ENCODE measurements at regions not wholly inside any gene's neighbourhood (a gene's known extent, or its start where the extent isn't known, plus 50 kb on each side); places are given as distances from the start of the nearest gene placed in this dataset.

GRCh38 chr5:53259176-53259575 is 149.6 kb upstream of the MOCS2 start:
- WGBS (ENCODE audit: insufficient coverage) = 80% methylated on average over 1 of the region's 1 CpG

GRCh38 chr5:53260446-53260845 is 150.9 kb upstream of the MOCS2 start:
- no peak overlapping the region for H3K4me3 ChIP-seq (ENCODE audit: control extremely low read depth in 1 of 5, extremely low read depth in 1 of 5, insufficient read depth in 1 of 5, low read depth in 2 of 5, low read length in 4 of 5)
- intact Hi-C loops (cut with micrococcal nuclease) = no loop called here
- DNase-seq = no peak
- H3K4me2 ChIP-seq (replicated peaks; ENCODE audit: low read depth, low read length, poor library complexity, severe bottlenecking) = no peak overlapping the region
- no peak for ATAC-seq (ENCODE audit: low read depth)
- no peaks in the 10 kb centered on the region for H3K4me1 ChIP-seq (ENCODE audit: control insufficient read depth in 2 of 2, insufficient read depth in 2 of 2, low read length in 2 of 2)
- H3K36me3 ChIP-seq (replicated peaks in 1 of 2; ENCODE audit: control extremely low read depth in 1 of 2, control insufficient read depth in 1 of 2, extremely low read depth in 1 of 2, insufficient read depth in 2 of 2, low read length in 1 of 2) = no peaks in the 10 kb centered on the region
- POLR2A ChIA-PET = no interaction called here
- H3K9me3 ChIP-seq (ENCODE audit: control extremely low read depth in 1 of 3, control insufficient read depth in 2 of 3, insufficient read depth in 1 of 3, low read length in 2 of 3) = no peaks in the 10 kb centered on the region
- H3K9ac ChIP-seq (ENCODE audit: low read length) = no peak overlapping the region
- CTCF ChIA-PET = no interaction called here
- no peaks in the 10 kb centered on the region for H3K27me3 ChIP-seq (replicated peaks in 1 of 4; ENCODE audit: control extremely low read depth in 1 of 4, control insufficient read depth in 3 of 4, insufficient read depth in 4 of 4, low read length in 3 of 4)
- no peaks in the 10 kb centered on the region for H3K79me2 ChIP-seq (ENCODE audit: control insufficient read depth, insufficient read depth, low read length)
- H3K27ac ChIP-seq (ENCODE audit: low read length in 2 of 2) = no peak overlapping the region
- WGBS (ENCODE audit: insufficient coverage) = no CpG with 5 or more reads among the region's 1 CpG
- no peaks in the 10 kb centered on the region for H3K4me1 Mint-ChIP-seq
- H3K9me3 Mint-ChIP-seq (ENCODE audit: insufficient read depth) = no peaks in the 10 kb centered on the region
- peaks cover 5% of the 10 kb centered on the region for H3K27me3 Mint-ChIP-seq
- TF ChIP-seq, protein P1, sequence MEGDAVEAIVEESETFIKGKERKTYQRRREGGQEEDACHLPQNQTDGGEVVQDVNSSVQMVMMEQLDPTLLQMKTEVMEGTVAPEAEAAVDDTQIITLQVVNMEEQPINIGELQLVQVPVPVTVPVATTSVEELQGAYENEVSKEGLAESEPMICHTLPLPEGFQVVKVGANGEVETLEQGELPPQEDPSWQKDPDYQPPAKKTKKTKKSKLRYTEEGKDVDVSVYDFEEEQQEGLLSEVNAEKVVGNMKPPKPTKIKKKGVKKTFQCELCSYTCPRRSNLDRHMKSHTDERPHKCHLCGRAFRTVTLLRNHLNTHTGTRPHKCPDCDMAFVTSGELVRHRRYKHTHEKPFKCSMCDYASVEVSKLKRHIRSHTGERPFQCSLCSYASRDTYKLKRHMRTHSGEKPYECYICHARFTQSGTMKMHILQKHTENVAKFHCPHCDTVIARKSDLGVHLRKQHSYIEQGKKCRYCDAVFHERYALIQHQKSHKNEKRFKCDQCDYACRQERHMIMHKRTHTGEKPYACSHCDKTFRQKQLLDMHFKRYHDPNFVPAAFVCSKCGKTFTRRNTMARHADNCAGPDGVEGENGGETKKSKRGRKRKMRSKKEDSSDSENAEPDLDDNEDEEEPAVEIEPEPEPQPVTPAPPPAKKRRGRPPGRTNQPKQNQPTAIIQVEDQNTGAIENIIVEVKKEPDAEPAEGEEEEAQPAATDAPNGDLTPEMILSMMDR (IDR thresholded peaks at IDR 0.05) = no peak
- TF ChIP-seq EZH2 (IDR thresholded peaks at IDR 0.05; ENCODE audit: borderline replicate concordance, insufficient read depth, low read depth, low read length, poor library complexity, severe bottlenecking) = no peak
- H3K27ac Mint-ChIP-seq = no peak overlapping the region
- H4K20me1 ChIP-seq (ENCODE audit: control insufficient read depth, insufficient read depth, low read length, poor library complexity, severe bottlenecking) = no peaks in the 10 kb centered on the region
- no peak overlapping the region for H2AFZ ChIP-seq (ENCODE audit: insufficient read depth, low read depth, low read length, poor library complexity, severe bottlenecking)
- no peak overlapping the region for H3K4me3 Mint-ChIP-seq

More at GRCh38 chr5:53259176-53259575, 149.6 kb upstream of the MOCS2 start:
- ChIA-PET CTCF (no interaction called here), POLR2A (no interaction called here)
- TF ChIP-seq, protein P1 (IDR thresholded peaks at IDR 0.05) = no peak
- TF ChIP-seq EZH2 (IDR thresholded peaks at IDR 0.05; ENCODE audit: borderline replicate concordance, insufficient read depth, low read depth, low read length, poor library complexity, severe bottlenecking) = no peak
- Mint-ChIP-seq H3K4me3 (no peak overlapping the region), H3K4me1 (no peaks in the 10 kb centered on the region), H3K9me3 (ENCODE audit: insufficient read depth) (no peaks in the 10 kb centered on the region), H3K27ac (no peak overlapping the region), H3K27me3 (no peaks in the 10 kb centered on the region)
- Histone ChIP-seq H3K27ac (ENCODE audit: low read length in 2 of 2) (no peak overlapping the region), H3K4me3 (ENCODE audit: control extremely low read depth in 1 of 5, extremely low read depth in 1 of 5, insufficient read depth in 1 of 5, low read depth in 2 of 5, low read length in 4 of 5) (no peak overlapping the region), H3K36me3 (replicated peaks in 1 of 2; ENCODE audit: control extremely low read depth in 1 of 2, control insufficient read depth in 1 of 2, extremely low read depth in 1 of 2, insufficient read depth in 2 of 2, low read length in 1 of 2) (no peaks in the 10 kb centered on the region), H3K9ac (ENCODE audit: low read length) (no peak overlapping the region), H4K20me1 (ENCODE audit: control insufficient read depth, insufficient read depth, low read length, poor library complexity, severe bottlenecking) (no peaks in the 10 kb centered on the region), H3K79me2 (ENCODE audit: control insufficient read depth, insufficient read depth, low read length) (no peaks in the 10 kb centered on the region), H3K4me2 (replicated peaks; ENCODE audit: low read depth, low read length, poor library complexity, severe bottlenecking) (no peak overlapping the region), H3K4me1 (ENCODE audit: control insufficient read depth in 2 of 2, insufficient read depth in 2 of 2, low read length in 2 of 2) (no peaks in the 10 kb centered on the region), H2AFZ (ENCODE audit: insufficient read depth, low read depth, low read length, poor library complexity, severe bottlenecking) (no peak overlapping the region), H3K27me3 (replicated peaks in 1 of 4; ENCODE audit: control extremely low read depth in 1 of 4, control insufficient read depth in 3 of 4, insufficient read depth in 4 of 4, low read length in 3 of 4) (no peaks in the 10 kb centered on the region), H3K9me3 (ENCODE audit: control extremely low read depth in 1 of 3, control insufficient read depth in 2 of 3, insufficient read depth in 1 of 3, low read length in 2 of 3) (no peaks in the 10 kb centered on the region)
- DNase-seq (no peak), ATAC-seq (ENCODE audit: low read depth) (no peak)
- intact Hi-C loops (cut with micrococcal nuclease) = no loop called here

All from B cell (primary cell).